ENCODE measurements at regions not wholly inside any gene's neighbourhood (a gene's known extent, or its start where the extent isn't known, plus 50 kb on each side); places are given as distances from the start of the nearest gene placed in this dataset.

GRCh38 chr20:39571171-39571570 is 609.0 kb downstream of the DHX35 start:
- no peak overlapping the region for H3K27ac Mint-ChIP-seq
- CTCF ChIA-PET, result no interaction called here

GRCh38 chr20:39568109-39568508 is 606.0 kb downstream of the DHX35 start:
- H3K27me3 Mint-ChIP-seq, result peaks cover 4% of the 10 kb centered on the region
- Histone ChIP-seq H3K4me1 (ENCODE audit: insufficient read depth, low read length) (no peaks in the 10 kb centered on the region), H3K4me3 (ENCODE audit: low read length) (no peak overlapping the region), H3K9me3 (ENCODE audit: control insufficient read depth in 1 of 2, insufficient read depth in 1 of 2, low read length in 2 of 2) (no peaks in the 10 kb centered on the region), H3K27me3 (ENCODE audit: control insufficient read depth in 1 of 2, insufficient read depth in 2 of 2, low read length in 2 of 2) (peaks cover 0 to 2% of the 10 kb centered on the region in 2 experiments), H3K27ac (ENCODE audit: low read depth in 1 of 2, low read length in 2 of 2) (no peak overlapping the region), H3K36me3 (ENCODE audit: insufficient read depth, low read length) (no peaks in the 10 kb centered on the region)
- no peaks in the 10 kb centered on the region for H3K36me3 Mint-ChIP-seq (ENCODE audit: low read depth)
- no peaks in the 10 kb centered on the region for H3K4me1 Mint-ChIP-seq (ENCODE audit: low read depth)
- H3K4me3 Mint-ChIP-seq, result no peak overlapping the region
- H3K9me3 Mint-ChIP-seq, result no peaks in the 10 kb centered on the region
- ATAC-seq (ENCODE audit: poor library complexity) (no peak), DNase-seq (no peak)
- ChIA-PET CTCF (no interaction called here), POLR2A (no interaction called here)
- no peak overlapping the region for H3K27ac Mint-ChIP-seq
- no peak for TF ChIP-seq CTCF (IDR thresholded peaks at IDR 0.05)
- intact Hi-C loops (cut with DNase I, micrococcal nuclease), result no loop called here

More at GRCh38 chr20:39571171-39571570, 609.0 kb downstream of the DHX35 start:
- Histone ChIP-seq H3K9me3 (ENCODE audit: control insufficient read depth in 1 of 2, insufficient read depth in 1 of 2, low read length in 2 of 2) (no peaks in the 10 kb centered on the region), H3K36me3 (ENCODE audit: insufficient read depth, low read length) (no peaks in the 10 kb centered on the region), H3K27me3 (ENCODE audit: control insufficient read depth in 1 of 2, insufficient read depth in 2 of 2, low read length in 2 of 2) (peaks cover 0 to 2% of the 10 kb centered on the region in 2 experiments), H3K27ac (ENCODE audit: low read depth in 1 of 2, low read length in 2 of 2) (no peak overlapping the region), H3K4me3 (ENCODE audit: low read length) (no peak overlapping the region), H3K4me1 (ENCODE audit: insufficient read depth, low read length) (no peaks in the 10 kb centered on the region)
- POLR2A ChIA-PET, result no interaction called here
- intact Hi-C loops (cut with DNase I, micrococcal nuclease), result no loop called here
- no peak overlapping the region for H3K4me3 Mint-ChIP-seq
- H3K36me3 Mint-ChIP-seq (ENCODE audit: low read depth), result no peaks in the 10 kb centered on the region
- no peak for ATAC-seq (ENCODE audit: poor library complexity)
- H3K4me1 Mint-ChIP-seq (ENCODE audit: low read depth), result no peaks in the 10 kb centered on the region
- no peak for DNase-seq
- peaks cover 2% of the 10 kb centered on the region for H3K9me3 Mint-ChIP-seq
- peaks cover 9% of the 10 kb centered on the region for H3K27me3 Mint-ChIP-seq
- no peak for TF ChIP-seq CTCF (IDR thresholded peaks at IDR 0.05)

GRCh38 chr20:39563349-39563748 is 601.2 kb downstream of the DHX35 start:
- Mint-ChIP-seq H3K27ac (no peak overlapping the region), H3K4me1 (ENCODE audit: low read depth) (no peaks in the 10 kb centered on the region), H3K36me3 (ENCODE audit: low read depth) (no peaks in the 10 kb centered on the region), H3K4me3 (no peak overlapping the region), H3K27me3 (no peaks in the 10 kb centered on the region), H3K9me3 (no peaks in the 10 kb centered on the region)
- intact Hi-C loops (cut with DNase I, micrococcal nuclease), result no loop called here
- H3K36me3 ChIP-seq (ENCODE audit: insufficient read depth, low read length), result no peaks in the 10 kb centered on the region
- no peak for ATAC-seq (ENCODE audit: poor library complexity)
- no peaks in the 10 kb centered on the region for H3K27me3 ChIP-seq (ENCODE audit: control insufficient read depth in 1 of 2, insufficient read depth in 2 of 2, low read length in 2 of 2)
- CTCF ChIA-PET, result no interaction called here
- POLR2A ChIA-PET, result no interaction called here
- DNase-seq, result no peak
- H3K4me1 ChIP-seq (ENCODE audit: insufficient read depth, low read length), result no peaks in the 10 kb centered on the region
- H3K27ac ChIP-seq (ENCODE audit: low read depth in 1 of 2, low read length in 2 of 2), result no peak overlapping the region
- H3K4me3 ChIP-seq (ENCODE audit: low read length), result no peak overlapping the region
- peaks cover 0 to 3% of the 10 kb centered on the region in 2 experiments for H3K9me3 ChIP-seq (ENCODE audit: control insufficient read depth in 1 of 2, insufficient read depth in 1 of 2, low read length in 2 of 2)
- no peak for TF ChIP-seq CTCF (IDR thresholded peaks at IDR 0.05)
